GM10266 (cell line): ENCODE measurements at regions not wholly inside any gene's neighbourhood (a gene's known extent, or its start where the extent isn't known, plus 50 kb on each side); places are given as distances from the start of the nearest gene placed in this dataset.

Experiments
- DNase-seq: peaks from one replicate; pipeline ENCODE4 v3.0.0; 2012; ENCODE audit errors: extremely low spot score
- CTCF ChIP-seq: IDR thresholded peaks from 2 replicates; pipeline ENCODE4 v1.5.1; 2012; ENCODE audit warnings: mild to moderate bottlenecking, low read depth; ENCODE audit not compliant: control insufficient read depth, insufficient read depth; ENCODE audit errors: missing control alignments

DNA sequence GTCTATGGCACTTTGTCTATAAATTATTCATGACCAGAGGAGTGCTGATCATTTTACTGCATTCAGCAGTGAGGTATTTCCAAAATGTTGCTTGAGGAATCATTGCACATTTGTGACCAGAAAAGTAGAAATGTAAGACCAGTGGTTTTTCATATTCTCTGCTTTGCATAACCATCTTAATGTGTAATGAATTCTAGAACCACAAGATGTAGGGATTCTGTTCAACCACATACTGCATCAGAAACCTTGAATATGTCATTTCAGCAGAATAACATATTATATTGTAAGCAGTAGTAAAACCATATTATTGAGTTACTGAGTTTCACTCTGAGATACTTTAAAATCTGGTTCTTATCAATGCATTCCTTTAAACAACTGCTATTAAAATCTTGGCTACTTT is 1243.4 kb downstream of the MAT2B start:
- TF ChIP-seq CTCF: no peak
- no peak for DNase-seq

DNA sequence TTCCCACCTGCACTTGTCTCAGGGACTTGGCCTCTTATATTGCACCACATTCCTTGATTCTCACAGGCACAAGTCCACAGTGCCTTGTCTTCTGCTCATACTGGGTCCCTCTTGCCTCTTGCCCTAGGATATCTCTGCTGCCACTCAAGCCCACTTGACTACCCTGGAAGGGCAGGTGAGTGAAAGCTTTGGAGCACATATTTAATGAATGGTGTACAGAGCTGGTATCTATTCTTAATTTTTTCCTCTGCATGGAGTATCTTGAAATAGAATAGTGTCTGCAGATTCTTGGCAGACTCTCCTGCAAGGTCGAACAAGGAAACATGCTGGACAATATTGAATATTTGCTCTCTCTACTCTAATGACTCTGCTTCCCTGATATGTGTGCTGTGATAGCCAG is 1248.0 kb downstream of the MAT2B start:
- DNase-seq: no peak
- TF ChIP-seq CTCF: no peak

DNA sequence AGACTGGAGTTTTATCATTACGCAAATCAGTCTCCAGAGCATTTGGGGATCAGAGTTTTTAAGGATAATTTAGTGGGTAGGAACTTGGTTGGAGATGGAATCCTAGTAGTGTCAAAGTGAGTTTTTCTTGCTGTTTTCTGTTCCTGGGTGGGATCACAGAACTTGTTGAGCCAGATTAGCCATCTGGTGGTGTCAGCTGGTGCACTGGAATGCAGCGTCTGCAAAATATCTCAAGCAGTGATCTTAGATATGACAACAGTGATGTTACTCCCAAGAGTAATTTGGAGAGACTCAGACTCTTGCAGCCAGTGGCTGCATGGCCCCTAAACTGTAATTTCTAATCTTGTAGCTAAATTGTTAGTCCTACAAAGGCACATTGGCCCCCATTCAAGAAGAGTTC is 1257.8 kb downstream of the MAT2B start:
- DNase-seq: no peak
- no peak for TF ChIP-seq CTCF

DNA sequence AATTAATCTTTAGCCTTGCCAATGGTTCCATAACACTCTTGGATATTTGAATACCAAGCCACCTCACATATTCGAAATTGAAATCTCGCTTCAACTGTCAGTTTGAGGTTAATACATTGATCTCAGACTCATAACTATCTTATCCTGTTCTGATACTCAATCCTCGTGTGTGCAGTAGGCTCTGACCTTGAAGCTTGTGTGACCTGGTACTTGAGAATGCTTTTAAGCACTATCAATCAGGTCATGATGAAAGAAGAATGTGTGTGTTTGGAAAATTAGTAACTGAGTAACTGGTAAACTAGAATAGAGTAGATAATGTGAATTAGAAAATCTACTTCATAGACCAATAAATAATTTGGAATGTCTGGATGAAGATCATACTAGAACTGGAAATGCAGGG is 1266.7 kb downstream of the MAT2B start:
- no peak for TF ChIP-seq CTCF
- DNase-seq: no peak

- DNase-seq: no peak
- TF ChIP-seq CTCF: no peak
Observed at GRCh38 chr5:164784230-164784629, 1278.8 kb downstream of the MAT2B start.

GRCh38 chr5:164798110-164798509 is 1292.7 kb downstream of the MAT2B start:
- no peak for TF ChIP-seq CTCF
- no peak for DNase-seq

DNA sequence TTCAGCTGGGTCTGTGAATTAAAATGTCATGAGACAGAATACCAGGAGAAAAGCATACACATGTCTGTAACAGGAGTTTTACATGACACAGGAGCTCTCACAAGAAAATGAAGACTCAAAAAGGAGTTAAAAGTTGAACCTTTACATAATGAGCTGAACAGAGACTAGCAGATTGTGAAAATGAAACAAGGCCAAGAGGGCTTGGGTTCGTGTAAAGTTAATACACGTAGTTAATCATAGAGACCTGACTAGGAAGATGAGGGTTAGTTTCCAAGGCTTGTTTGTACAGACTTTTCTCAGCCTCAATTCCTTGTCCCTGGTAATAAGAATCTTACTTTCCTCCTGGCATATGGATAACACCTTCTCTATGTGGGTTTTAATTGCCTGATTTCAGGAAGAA is 1294.0 kb downstream of the MAT2B start:
- TF ChIP-seq CTCF: no peak
- DNase-seq: no peak
